ENCODE measurements at regions not wholly inside any gene's neighbourhood (a gene's known extent, or its start where the extent isn't known, plus 50 kb on each side); places are given as distances from the start of the nearest gene placed in this dataset.

DNA sequence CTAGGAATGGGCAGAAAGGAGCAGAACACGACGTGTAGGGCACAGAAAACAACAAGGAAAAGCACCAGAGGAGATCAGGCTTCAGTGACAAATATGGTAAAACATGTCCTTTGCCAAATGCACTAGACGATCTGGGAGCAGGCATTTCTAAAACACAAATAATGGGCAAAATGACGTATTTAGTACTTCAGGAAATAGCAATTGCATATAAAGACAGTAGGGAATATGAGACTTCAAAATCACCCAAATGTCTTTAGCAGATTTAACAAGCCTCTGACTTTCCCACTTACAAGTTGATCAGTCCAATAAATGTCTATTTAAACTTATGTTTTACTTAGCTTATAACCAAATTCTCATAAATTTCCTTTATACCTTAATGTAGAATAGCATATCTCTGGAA lies 969.6 kb upstream of the C9orf72 start:
- H3K79me2 ChIP-seq (ENCODE audit: insufficient read depth, low read length) = no peaks in the 10 kb centered on the region
- H3K4me2 ChIP-seq (ENCODE audit: low read depth, low read length) = no peak overlapping the region
- in situ Hi-C loops (cut with HindIII; ENCODE audit: extremely low pct_ligation_motif_present, low pct_unique_long_range_greater_than_20kb) (no loop called here), intact Hi-C loops (cut with micrococcal nuclease; ENCODE audit: unreplicated experiment) (no loop called here)
- FAIRE-seq (no peak), ATAC-seq (no peak), DNase-seq (ENCODE audit: low spot score) (no peak)
- H2AFZ ChIP-seq (ENCODE audit: low read length) = no peak overlapping the region
- H3K27ac ChIP-seq (ENCODE audit: extremely low read length, insufficient read depth, low read length) = no peak overlapping the region
- H3K9me3 ChIP-seq (ENCODE audit: low read length) = no peaks in the 10 kb centered on the region
- no peaks in the 10 kb centered on the region for H3K36me3 ChIP-seq (replicated peaks in 1 of 2; ENCODE audit: control insufficient read depth in 1 of 2, insufficient read depth in 2 of 2, low read length in 2 of 2)
- WGBS (ENCODE audit: low lambda C conversion rate) = 3% methylated on average over 4 of the region's 4 CpGs
- no peaks in the 10 kb centered on the region for H3K27me3 ChIP-seq (ENCODE audit: control insufficient read depth in 1 of 2, insufficient read depth in 2 of 2, low read length in 2 of 2)
- no peak overlapping the region for H3K4me3 ChIP-seq (replicated peaks in 1 of 3; ENCODE audit: insufficient read depth in 1 of 3, low read depth in 2 of 3, low read length in 3 of 3)
- ChIA-PET CTCF (ENCODE audit: low intra/inter-chr PET ratio, low total read pairs) (no interaction called here), POLR2A (no interaction called here)
- TF ChIP-seq PCBP1 (IDR thresholded peaks at IDR 0.05; ENCODE audit: borderline replicate concordance, low read depth, low read length) (no peak), ZSCAN29 (CRISPR knock-in tag; conservative IDR thresholded peaks at IDR 0.05) (no peak), SMYD3 (CRISPR knock-in tag; IDR thresholded peaks at IDR 0.05) (no peak), ETV5 (CRISPR knock-in tag; IDR thresholded peaks at IDR 0.05; ENCODE audit: borderline replicate concordance) (no peak), ZNF343 (CRISPR knock-in tag; IDR thresholded peaks at IDR 0.05) (no peak), ZFX (CRISPR knock-in tag; IDR thresholded peaks at IDR 0.05; ENCODE audit: low read depth) (no peak)
- TF ChIP-seq, protein P1, sequence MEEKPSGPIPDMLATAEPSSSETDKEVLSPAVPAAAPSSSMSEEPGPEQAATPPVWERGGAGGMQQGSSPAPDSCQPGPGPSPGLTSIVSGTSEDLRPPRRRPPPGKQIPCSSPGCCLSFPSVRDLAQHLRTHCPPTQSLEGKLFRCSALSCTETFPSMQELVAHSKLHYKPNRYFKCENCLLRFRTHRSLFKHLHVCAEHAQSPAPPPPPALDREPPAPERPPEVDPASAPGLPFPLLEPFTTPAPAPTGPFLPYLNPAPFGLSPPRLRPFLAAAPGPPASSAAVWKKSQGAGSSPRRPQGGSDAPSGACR (CRISPR knock-in tag; IDR thresholded peaks at IDR 0.05) = no peak
- TF ChIP-seq, protein P2, sequence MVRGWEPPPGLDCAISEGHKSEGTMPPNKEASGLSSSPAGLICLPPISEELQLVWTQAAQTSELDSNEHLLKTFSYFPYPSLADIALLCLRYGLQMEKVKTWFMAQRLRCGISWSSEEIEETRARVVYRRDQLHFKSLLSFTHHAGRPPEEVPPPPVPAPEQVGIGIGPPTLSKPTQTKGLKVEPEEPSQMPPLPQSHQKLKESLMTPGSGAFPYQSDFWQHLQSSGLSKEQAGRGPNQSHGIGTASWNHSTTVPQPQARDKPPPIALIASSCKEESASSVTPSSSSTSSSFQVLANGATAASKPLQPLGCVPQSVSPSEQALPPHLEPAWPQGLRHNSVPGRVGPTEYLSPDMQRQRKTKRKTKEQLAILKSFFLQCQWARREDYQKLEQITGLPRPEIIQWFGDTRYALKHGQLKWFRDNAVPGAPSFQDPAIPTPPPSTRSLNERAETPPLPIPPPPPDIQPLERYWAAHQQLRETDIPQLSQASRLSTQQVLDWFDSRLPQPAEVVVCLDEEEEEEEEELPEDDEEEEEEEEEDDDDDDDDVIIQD (CRISPR knock-in tag; IDR thresholded peaks at IDR 0.05; ENCODE audit: low read depth) = no peak
- H3K4me1 ChIP-seq (ENCODE audit: insufficient read depth, low read length) = no peaks in the 10 kb centered on the region
- H3K9ac ChIP-seq (ENCODE audit: insufficient read depth, low read depth, low read length) = no peak overlapping the region
- no TSS peak for BruUV-seq (replicated peaks)
- no peaks in the 10 kb centered on the region for H4K20me1 ChIP-seq (ENCODE audit: insufficient read depth, low read length)
